Gastroesophageal sphincter (tissue), 3 donors: ENCODE measurements at regions not wholly inside any gene's neighbourhood (a gene's known extent, or its start where the extent isn't known, plus 50 kb on each side); places are given as distances from the start of the nearest gene placed in this dataset.

ENCODE experiments used
- CTCF ChIP-seq, 4 experiments: fragments of 200-600 bp in 2 of 4; fragments of 450-650 bp in 2 of 4; sonication (generic) in 1 of 4; IDR thresholded peaks; one replicate each; pipeline ENCODE4 v1.5.1; 2017 to 2019; ENCODE audit warnings: antibody characterized with exemption in 4 of 4, mild to moderate bottlenecking in 2 of 4, moderate library complexity in 2 of 4
- EP300 ChIP-seq: sonication (generic); formaldehyde crosslinking; IDR thresholded peaks from one replicate; pipeline ENCODE4 v1.6.1; 2017; ENCODE audit warnings: antibody characterized with exemption, mild to moderate bottlenecking
- POLR2A ChIP-seq, 2 donors: fragments of 450-650 bp; IDR thresholded peaks; one replicate each; pipeline ENCODE4 v1.6.1; 2017; ENCODE audit warnings: antibody characterized with exemption in 2 of 2, mild to moderate bottlenecking in 2 of 2, moderate library complexity in 1 of 2
- POLR2AphosphoS5 ChIP-seq: sonication (generic); formaldehyde crosslinking; IDR thresholded peaks from one replicate; pipeline ENCODE4 v1.6.1; 2017; ENCODE audit warnings: antibody characterized with exemption

GRCh38 chr18:38023871-38024270 is 458.3 kb upstream of the CELF4 start:
- TF ChIP-seq CTCF (IDR thresholded peaks at IDR 0.05) (no peak), EP300 (no peak), POLR2A (IDR thresholded peaks at IDR 0.05) (no peak), POLR2AphosphoS5 (no peak)
